GM19455 (cell line): ENCODE measurements at regions not wholly inside any gene's neighbourhood (a gene's known extent, or its start where the extent isn't known, plus 50 kb on each side); places are given as distances from the start of the nearest gene placed in this dataset.
"Not testable (repeated sequence)": the region's sequence is repeated elsewhere in the genome, so short reads cannot be mapped to it uniquely, and the experiment has no call there.

ENCODE experiments used
- ATAC-seq: cut with Tn5 transposase; IDR thresholded peaks from one replicate; pipeline ENCODE4 v1.9.1; 2021; ENCODE audit not compliant: unreplicated experiment

DNA sequence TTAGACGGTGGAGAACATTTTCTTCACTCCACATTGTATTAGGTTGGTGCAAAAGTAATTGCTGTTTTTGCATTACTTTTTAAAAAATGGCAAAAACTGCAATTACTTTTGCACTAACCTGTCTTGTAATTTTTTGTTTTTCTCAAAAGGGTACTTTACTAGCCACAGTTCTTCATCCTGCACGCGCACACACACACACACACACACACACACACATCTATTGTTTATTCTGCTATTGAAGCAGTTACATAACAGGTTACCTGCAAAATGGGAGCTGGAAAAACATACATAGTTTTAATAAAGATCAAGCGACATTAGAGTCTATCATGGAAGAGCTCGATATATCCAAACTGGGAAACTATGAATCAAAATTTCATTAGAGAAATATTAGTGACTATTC is 235.2 kb downstream of the SIM1 start:
- ATAC-seq, result no peak

DNA sequence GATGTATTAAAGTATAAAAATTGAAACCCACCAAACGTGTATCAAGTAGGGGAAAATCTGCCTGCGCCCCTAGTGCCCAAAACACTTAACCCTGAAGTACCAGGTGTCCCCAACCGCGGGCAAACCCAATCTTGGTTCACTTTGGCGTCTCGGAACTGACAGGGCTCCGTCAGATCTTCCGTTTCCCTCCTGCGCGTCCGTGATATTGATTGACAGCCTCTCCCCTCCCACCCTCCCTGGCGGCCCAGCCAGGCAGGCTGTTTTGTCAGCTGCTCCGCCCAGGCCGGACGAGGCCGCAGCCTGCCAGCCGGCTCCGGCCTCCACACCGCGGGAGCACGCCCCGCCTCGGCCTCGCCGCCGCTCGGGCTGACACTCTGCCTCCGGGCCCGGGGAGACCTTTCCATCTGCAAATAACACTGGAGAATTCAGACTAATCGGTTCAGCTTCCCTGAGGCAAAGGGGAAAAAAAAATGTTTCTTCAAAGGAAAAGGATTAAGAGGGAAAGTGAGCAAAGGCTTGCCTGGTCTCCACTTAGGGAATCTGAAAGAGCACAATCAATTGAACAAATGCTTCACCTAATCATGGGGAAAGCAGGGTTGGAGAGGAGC is 234.9 kb upstream of the MCHR2 start:
- ATAC-seq, result peak; percentile 99

DNA sequence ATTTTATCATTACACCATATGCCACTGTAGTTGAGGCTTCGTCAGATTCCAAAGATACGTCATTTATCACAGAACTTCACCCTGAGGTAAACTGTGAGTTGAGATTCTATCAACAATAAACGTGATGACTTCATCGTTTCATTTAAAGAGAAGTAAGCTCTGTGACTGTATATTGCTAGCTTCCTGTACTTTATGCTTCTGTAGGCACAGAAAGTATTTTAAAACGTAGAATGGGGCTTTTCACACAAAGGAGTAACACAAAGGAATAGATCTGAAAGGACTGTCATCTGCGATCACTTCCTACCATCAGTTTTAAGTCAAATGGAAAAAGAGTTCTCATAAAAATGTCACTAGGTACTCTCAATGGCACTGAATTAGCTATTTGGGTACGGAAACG is 234.4 kb upstream of the MCHR2 start:
- ATAC-seq, result peak; percentile 6

DNA sequence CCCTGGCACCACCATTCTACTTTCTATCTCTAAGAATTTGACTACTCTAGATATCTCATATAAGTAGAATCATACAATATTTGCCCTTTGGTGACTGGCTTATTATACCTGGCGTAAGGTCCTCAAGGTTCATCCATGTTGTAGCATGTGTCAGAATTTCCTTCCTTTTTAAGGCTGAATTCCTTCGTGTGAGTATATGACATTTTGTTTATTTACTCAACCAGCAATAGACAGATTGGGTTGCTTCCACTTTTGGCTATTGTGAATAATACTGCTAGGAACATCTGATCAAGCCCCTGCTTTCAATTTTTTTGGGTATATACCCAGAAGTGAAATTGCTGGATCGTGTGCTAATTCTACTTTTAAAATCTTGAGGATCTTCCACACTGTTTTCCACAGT is 232.8 kb upstream of the MCHR2 start:
- no peak for ATAC-seq

DNA sequence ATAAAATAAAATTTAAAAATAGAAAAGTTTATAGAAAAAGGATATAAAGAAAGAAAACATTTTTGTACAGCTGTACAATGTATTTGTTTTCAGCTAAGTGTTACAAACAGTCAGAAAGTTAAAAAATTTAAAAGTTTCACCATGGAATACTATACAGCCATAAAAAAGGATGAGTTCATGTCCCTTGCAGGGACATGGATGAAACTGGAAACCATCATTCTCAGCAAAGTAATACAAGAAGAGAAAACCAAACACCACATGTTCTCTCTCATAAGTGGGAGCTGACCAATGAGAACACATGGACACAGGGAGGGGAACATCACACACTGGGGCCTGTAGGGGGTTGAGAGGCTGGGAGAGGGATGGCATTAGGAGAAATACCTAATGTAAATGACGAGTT is 229.9 kb upstream of the MCHR2 start:
- ATAC-seq, result not testable (repeated sequence)

DNA sequence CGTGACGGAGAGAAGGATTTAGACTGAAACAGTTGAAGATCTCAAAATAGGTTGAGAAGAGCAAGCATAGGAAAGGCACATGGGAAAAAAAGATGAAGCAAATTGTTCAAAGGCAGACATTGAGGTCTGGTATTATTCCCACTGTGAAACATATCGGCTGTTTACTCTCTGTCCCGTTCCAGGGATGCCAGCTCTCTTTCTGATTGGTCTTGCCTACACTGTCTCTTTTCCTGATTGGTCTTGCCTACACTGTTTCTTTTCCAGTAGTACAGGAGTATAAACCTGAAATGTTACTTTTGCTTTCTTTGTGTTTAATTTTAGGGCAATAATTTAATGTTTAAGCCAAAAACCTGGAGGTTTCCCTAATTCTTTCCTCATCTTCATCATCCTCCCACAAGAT is 226.5 kb upstream of the MCHR2 start:
- ATAC-seq, result no peak

DNA sequence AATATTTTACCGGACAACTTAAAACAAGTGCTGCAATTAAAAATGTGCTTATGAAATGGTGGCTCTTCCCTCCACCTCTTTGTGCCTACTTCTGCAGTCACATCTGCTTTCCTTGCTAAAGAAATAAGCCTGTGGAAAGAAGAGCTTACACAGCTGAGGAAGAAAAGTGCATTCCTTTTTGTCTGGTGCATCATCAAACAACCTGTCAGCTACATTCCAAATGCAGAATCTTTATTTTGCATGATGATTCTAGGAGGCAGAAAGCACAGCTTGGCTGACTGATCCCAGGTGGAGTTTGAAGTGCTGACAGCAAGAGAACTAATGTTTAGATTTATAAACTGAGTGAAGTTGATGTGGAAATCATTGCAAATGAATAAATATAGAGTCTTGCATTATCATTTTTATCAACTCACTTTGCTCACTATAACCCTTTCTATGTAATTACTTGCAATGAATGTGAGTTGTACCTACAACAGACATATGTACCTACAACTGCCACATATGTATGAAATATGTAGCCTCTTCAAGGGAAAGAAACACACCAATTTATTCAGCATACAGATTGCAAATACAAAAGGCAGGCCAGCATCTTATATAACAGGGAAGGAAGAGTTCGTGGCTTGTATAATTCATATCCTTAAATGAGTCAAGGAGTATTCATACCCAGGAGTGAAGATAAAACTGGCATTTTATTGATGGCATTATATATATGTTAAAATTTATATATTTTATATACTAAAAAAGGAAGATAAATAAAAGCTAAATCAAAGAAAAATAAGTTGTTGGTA is 223.4 kb upstream of the MCHR2 start:
- ATAC-seq, result no peak

DNA sequence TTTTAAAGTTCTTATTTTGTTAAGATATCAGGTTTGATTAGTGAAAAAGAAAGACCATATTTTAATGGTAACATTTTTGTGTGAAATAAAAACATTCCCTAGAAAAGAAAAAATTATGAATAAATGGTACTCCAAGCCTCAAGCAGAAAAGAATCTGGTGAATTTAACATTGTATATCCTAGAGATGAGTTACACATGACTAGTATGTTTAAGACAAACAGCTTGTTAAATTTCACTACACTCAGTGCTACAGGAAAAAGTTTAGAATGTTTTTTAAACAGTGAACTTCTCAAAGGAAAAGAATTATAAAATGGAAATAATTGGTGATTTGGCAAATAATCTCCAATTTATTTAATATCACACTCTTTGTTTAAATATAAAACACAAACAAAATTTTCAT is 222.7 kb upstream of the MCHR2 start:
- ATAC-seq, result no peak

DNA sequence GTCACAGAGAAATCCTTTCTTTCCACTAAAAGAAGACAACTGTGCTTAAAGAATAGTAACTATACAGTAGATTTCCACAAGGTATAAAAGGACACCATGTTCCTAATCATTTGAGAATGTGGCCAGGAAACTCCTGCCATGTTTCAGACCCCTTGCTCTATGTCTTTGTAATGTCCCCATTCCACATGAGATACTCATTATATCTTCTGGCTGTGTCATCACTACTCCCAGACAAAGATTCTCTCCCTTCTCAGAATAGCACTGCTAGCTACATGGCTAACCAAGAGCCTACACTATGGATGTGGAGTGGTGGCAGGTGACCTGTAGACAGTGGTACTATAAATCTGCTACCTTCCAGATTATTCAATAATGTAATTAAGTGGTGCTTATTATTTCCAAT is 218.1 kb upstream of the MCHR2 start:
- no peak for ATAC-seq

DNA sequence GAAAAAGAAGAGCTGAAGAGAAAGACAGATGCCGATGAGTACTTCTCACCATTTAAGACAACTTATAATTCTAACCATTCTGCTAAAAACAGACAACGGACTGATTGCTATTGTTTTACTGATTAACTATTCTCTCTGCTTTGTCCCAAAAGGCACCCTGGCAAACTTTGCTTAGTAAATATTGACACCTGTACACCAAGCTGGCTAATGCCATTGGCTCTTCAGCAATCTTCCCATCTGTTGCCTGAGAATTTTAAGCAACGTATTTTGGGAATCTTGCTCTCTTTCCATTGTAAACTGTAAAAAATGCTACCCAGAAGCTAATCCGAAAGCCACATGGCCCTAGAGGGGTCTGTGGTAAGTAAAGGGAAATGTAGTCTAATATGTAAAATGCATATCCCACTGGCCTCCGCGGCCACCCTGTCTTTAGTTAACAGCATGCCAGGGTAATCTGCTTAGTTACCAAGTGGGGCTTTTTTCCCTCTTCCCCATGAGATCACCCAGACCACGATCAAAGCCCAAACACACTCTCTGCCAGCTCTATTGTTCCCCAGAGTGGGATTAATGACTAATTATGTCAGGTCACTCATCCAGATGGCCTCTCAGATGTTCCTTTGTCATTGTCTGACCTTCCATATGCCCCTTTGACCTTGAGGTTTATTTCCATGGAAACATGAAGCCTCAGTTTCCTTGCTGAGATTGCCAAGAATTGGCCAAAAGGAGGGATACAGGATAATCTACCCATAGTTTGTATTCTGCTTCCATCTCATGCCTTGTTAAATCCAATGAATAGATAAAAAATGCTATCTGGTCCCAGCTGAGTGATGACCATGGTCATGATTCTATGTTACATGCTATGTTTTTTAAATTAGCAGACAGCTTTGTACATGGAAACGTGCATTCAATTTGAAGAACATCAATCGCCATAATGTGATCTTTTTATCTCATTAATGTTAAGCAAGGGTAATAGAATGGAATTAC is 216.4 kb upstream of the MCHR2 start:
- ATAC-seq, result no peak

DNA sequence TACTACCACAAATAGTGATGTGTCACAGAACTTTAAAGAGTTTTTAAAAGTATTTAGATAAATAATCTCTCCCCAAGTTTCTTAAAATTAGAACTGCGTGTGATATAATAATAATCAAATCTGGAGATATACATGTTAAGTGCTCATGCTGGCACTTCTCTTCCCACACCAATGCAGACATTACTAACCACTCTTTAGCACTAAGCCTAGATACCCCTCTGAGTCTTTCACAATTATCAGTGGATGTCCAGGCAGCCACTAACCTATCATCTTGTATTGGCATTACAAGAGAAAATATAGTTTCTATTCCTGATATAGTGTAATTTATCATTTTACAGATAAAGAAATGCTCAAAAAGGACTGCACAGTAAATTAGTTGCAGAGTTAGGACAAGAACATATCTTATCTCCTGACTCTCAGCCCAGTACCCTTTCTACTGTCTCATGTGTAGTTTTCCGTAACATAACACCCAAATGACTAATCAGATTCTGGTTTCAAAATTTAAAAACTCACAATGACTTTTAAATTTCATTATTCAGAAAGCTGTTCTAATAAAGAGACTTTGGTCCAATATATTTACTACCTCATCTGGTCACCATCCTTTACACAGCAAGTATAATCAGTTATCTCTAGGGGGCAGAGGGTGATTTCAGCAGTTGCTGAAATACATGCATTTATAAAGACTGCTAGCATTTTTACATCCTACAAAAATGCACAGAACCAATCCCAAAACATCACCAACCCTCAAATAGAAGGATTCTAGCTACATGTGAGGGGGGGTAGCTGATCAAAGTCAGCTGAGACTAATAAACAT is 215.5 kb upstream of the MCHR2 start:
- no peak for ATAC-seq

DNA sequence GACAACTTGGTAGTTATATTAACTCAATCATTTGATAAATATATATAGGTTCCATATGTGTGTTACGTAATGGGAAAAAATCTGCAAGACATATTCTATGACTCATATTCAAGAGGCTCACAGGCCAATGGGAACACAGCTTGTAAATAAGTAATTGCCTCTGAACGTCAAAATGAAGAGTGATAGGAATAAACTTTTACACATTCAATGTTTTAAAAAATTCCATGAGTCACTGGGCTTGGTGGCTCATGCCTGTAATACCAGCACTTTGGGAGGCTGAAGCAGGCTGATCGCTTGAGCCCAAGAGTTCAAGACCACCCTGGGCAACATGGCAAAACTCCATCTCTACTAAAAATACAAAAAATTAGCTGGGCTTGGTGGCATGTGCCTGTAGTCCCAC is 209.4 kb upstream of the MCHR2 start:
- ATAC-seq, result no peak

DNA sequence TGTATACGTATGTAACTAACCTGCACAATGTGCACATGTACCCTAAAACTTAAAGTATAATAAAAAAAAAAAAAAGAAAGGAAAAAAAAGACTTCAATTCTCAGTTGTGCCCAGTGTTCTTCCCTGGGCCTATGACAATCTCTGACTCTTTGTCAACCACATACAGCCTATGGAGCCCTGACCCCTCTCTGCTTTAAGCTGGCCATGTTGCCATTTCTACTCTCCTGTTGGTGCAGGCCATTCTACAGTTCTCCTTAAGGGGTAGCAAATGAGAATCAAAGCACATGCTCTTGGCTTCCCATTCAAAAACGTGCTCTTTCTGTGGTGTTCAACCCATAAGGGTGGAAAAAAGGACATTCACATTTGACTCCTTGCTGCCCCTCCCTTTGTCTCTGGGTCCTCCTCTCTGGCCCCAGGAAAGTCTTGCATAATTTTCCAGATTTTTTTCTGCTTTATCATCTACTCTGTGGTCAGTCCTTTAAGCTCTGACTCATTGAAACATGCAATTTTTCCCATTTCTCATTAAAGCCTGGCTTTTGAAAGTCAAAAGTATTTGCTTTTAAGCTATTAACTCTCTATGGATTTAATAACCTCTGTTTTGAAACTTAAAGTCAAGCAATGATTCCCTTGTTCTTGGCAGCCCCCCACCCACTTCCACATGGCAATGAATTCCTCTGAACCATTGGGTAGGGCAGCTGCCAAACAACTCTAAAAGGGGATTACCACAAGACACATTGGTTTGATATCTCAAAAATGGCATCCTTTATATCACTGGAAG is 208.6 kb upstream of the MCHR2 start:
- ATAC-seq, result no peak

DNA sequence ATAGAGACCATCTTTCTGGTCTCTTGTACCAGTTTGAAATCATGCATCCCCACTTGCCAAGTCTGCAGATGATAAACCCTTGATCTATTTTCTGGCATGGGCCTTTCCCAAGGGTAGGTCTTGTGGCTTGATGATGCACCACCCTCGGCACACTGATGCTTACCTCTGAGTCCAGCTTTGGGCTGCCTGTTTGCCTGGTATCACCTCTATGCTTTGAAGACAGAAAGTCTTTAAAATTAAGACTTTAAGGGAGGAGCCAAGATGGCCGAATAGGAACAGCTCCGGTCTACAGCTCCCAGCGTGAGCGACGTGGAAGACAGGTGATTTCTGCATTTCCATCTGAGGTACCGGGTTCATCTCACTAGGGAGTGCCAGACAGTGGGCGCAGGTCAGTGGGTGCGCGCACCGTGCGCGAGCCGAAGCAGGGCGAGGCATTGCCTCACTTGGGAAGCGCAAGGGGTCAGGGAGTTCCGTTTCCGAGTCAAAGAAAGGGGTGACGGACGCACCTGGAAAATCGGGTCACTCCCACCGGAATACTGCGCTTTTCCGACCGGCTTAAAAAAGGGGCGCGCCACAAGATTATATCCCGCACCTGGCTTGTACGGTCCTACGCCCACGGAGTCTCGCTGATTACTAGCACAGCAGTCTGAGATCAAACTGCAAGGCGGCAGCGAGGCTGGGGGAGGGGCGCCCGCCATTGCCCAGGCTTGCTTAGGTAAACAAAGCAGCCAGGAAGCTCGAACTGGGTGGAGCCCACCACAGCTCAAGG is 202.4 kb upstream of the MCHR2 start:
- ATAC-seq, result not testable (repeated sequence)

DNA sequence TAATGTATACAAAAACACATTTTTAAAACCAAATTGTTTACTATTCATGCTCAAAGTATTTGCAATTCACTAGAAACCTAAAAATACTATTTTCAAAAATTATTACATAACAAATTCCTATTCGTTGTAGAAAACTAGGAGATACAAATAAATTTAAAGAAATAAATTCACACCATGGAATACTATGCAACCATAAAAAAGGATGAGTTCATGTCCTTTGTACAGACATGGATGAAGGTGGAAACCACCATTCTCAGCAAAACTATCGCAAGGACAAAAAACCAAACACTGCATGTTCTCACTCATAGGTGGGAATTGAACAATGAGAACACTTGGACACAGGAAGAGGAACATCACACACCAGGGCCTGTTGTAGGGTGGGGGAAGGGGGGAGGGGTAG is 201.2 kb upstream of the MCHR2 start:
- ATAC-seq, result not testable (repeated sequence)

DNA sequence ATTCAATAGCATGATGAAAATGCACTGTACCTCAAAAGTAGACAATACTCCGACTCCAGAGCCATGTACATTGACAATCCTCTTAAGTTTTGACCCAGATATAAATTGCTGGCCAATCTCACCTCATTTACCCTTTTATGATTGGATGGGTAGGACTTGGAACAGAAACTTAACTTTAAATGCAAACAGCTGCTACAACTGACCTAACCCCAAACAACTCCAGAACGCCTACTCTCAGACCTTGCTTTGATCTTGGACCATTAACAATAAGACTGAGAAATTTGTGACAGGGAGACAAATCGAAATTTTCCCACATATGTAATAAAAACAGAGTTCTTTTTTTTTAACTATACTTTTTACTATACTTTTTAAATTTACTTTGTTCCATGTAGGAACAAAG is 200.5 kb upstream of the MCHR2 start:
- ATAC-seq, result no peak

DNA sequence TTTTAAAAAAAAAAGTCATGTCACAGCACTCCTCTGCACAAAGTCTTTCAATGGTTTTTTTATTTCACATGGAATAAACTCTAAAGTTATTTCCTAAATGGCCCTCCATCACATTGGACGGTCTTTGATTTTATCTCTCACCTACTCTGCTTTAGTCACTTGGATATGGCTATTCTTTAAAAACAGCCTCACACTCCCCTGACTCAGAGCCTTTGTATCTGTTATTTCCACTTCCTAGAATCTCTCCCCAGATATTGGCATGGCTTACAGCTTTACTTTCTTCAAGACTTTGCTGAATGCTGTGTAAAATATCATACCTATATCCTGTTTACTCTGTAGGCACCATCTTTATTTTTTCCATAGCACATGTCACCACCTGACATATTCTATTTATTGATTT is 194.7 kb upstream of the MCHR2 start:
- ATAC-seq, result no peak

DNA sequence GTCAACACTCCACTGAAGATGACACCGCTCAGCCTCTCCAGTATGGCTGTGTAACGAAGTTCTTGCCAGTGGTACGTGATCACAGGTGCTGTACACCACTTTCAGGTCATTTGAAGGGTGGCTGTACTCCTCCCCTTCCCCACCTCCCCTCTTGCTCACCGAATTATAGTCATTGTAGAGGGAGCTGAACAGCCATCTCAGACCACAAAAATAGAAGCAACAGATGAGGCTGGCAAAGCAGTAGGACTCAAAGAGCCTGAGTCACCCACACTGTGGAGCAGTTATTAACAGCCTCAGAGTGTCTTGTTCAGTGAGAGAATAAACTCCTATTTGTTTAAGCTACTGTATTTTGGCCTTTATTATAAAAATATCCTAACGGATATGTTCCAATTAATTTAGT is 192.5 kb upstream of the MCHR2 start:
- no peak for ATAC-seq

DNA sequence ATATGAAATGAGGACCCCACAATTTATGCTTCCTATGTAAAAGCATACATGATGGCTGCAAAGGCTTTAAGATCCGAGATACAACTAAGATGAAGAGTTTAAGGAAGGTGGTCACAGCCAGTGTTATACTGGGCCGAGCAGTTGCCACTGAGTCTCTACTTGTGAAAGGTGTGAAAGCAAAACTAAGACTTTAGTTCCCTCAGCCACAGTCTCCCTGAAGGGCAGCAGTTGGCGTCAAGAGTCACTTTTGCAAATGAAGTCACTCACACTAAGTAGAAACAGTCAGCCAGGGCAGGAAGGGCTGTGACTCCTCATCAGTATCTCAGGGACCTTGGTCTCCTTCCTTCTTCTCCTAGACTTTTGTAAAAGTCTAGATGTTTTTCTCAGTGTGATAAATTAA is 191.6 kb upstream of the MCHR2 start:
- ATAC-seq, result peak; percentile 82
